HG03097 (cell line): ENCODE measurements at regions not wholly inside any gene's neighbourhood (a gene's known extent, or its start where the extent isn't known, plus 50 kb on each side); places are given as distances from the start of the nearest gene placed in this dataset.
"Not testable (repeated sequence)": the region's sequence is repeated elsewhere in the genome, so short reads cannot be mapped to it uniquely, and the experiment has no call there.

Experiments
- ATAC-seq: cut with Tn5 transposase; IDR thresholded peaks from one replicate; pipeline ENCODE4 v1.9.1; 2021; ENCODE audit not compliant: unreplicated experiment, low FRiP score

DNA sequence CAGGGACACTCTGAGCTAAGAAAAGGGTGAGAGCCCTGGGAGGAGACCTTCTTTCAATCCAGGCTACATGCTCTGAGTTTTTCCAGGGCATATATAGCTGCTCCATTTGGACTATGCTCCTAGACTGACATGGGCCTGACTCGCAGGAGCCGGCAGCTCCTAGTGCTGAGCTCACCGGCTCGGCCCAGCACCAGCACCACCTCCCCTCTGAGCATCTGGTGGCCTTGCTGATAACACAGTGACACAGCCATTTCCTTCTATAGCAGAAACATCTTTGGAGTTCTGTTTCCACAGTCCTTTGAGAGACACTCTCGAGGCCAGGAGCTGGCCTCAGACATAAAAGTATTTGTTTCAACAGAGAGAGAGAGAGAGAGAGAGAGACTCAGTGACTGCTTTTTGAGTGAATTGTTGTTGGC, 184.9 kb downstream of the TM9SF2 start:
- no peak for ATAC-seq

DNA sequence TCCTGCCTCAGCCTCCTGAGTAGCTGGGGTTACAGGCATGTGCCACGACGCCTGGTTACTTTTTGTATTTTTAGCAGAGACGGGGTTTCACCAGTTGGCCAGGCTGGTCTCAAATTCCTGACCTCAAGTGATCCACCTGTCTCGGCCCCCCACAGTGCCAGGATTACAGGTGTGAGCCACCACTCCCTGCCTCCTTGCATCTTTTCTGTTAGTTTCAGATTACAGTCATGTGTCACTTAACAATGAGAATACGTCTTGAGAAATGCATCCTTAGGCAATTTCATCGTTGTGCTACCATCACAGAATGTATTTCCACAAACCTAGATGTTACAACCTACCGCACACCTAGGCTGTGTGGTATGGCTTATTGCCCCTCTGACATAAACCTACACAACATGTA, 180.4 kb downstream of the TM9SF2 start:
- no peak for ATAC-seq

DNA sequence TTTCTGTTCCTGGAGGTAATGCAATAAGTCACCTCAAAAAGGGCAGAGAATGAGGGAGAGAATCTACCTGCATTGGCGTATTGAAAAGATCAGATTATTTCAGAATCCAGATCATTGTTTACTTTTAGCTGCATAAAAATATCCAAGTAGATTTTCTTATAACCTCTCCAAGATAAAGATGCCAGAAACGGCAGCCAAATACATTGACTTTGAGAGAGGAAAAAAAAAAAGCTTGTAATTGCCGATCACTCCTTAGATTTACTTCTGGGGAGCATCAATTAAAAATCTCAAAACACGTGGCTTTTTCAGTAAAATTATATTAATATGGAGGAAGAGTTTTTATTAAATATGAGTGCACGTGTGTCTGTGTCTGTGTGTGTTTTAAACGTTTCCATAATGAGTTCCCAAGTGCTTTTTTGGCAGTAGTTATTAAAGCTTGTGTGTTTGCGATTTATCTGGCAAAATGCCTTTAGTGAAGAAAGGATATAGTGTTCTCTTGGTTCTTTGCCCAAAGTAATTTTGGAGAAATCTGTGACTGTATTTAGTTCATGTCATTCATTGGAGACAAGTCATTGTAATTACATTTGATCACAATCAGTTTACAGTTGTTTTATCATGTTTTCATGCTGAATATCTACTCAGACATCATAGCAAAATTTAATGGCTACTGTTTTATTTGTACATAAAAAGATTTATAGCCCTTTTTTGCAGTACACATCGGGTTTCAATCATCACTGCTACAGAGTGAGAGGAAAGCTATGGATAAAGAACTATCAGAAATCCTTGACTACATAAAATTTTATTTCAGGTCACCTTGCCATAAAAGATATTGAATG, 176.1 kb downstream of the TM9SF2 start:
- ATAC-seq = no peak

DNA sequence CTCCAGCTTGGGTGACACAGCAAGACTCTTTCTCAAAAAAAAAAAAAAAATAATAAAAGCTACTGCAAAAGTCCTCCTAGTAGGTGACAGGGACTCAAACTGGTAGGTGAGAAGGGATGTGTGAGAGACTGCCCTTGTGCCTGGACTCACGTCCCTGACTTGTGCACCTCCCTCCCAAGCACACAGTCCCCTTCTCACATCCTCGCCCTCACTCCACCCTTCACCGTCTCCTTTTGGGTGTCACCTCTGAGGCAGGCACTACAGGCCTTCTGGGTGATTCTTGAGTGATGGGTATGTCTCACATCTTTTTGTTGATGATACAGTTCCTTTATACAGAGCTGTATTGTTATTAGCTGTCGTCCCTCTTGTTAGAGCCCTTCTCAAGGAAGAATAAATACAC, 170.5 kb downstream of the TM9SF2 start:
- no peak for ATAC-seq

DNA sequence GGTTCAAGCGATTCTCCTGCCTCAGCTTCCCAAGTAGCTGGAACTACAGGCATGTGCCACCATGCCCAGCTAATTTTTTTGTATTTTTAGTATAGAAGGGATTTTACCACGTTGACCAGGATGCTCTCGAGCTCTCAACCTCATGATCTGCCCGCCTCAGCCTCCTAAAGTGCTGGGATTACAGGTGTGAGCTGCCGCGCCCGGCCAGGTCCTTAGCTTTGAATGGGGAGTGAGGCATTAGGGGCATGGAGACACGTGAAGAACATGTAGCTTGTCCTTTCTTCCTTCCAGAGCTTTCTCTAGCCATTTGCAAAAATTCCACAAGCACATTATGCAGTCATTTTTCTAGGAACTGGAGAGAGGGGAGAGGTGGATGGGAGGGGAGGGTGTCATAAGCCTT, 167.8 kb downstream of the TM9SF2 start:
- ATAC-seq = not testable (repeated sequence)

DNA sequence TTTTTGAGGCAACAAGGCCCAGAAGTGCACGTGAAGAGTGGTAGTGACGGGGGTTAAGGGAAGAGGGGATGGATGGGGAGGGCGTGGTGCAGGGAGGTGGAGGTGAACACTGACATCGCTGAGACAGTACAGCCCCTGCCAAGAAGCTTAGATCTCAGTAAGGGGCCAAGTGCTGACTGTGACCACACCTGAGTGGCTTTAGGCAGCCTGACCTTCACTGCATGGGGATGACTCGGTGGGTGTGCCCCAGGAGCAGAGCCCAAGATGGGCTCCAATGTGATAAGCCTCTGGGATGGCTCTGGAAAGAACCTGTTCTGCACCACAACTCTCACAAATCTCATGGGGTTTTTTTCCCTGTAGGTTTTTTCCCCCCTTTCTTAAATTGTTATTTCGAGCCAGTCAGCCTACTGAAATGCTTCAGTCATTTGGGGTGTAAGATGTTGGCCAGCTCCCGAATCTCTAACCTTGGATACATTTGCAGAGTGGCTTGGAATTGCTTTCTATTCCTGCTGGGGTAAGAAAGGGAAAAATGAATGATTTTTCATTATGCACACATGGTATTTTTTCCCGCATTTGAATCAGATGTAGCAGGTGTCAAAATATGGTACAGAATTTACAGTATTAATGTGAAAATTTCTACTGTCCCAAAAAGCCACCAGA, 165.0 kb downstream of the TM9SF2 start:
- no peak for ATAC-seq

DNA sequence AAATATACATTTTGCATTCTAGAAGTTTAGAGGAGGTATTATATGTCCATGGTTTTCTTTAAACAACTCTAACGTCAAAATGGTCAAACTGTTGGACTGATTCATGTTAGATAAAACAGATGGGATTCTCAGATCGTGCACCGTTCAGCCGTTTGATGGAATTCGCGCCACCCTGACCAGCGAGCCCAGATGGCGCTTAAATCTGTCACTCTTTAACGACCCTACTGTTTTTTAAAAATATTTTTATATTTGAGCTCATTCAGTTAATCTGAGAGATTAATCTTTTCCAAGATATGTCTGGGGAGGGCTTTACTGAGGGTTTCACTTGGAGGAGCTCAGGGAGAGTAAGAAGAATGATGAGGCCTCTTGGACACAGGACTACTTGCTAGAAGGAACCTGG, 164.4 kb downstream of the TM9SF2 start:
- no peak for ATAC-seq

DNA sequence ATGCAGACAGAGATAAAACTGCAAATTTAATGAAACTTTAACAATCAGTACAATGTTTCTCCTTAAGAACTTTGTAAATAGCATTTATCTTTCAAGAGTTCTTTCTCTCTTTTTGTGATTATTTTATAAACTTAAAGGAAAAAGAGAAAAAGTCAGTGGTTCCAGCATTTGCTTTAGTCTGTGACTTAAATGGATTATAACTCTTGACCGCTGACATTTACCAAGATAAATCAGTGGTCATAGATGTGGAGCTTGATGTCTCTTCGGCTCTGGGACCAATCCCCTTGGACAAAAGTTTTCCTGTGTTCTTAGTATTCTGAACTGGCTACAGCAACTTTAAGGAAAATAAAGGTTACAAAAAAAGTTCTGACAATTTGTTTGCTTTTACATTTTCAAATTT, 162.6 kb downstream of the TM9SF2 start:
- no peak for ATAC-seq

DNA sequence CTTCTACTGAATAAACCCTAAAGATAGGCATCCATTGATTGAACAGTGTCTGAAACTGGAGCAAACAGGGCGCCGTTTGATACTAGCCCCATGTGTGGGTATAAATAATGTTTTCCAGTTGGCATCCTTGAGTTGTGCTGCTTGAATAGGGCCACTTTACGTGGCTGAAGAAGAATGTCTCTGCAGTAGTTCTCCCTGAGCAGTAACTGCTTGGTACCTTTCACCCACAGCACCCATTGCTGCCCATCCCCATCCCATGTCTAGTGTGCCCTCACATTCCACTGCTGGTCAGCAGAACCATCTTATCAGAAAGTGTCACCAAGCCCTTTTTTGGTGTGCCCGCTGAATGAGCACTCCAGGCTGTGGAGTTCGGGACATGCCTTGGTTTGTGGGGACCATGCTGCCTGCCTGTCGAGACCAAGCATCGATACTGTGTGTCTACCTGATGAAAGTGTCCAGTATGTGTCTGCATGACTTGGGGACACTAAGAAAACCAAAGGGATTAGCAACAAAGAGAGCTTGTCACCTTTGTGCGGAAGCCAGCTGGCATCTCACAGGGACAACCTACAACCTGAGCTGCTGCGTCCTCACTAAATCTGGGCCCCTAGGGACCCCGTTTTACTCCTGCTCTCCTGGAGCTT, 162.0 kb downstream of the TM9SF2 start:
- no peak for ATAC-seq

DNA sequence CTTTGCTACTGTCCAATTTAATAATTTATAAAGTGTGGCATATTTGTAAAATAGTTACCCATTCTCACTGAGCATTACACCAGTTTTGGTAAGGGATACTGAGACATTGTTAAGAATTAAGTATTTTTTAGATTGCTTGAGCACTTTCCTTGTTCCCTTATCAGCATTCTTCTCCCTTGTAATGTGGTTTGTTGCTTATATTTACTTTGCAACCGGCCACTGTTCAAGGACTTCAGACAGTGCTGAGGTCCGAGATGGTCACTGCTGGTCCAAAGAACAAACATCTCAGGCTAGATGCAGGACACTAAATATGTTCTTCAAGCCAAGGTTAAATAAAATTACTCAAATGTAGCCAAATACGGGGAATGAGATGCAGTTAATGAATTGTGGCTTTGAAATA, 161.4 kb downstream of the TM9SF2 start:
- no peak for ATAC-seq

DNA sequence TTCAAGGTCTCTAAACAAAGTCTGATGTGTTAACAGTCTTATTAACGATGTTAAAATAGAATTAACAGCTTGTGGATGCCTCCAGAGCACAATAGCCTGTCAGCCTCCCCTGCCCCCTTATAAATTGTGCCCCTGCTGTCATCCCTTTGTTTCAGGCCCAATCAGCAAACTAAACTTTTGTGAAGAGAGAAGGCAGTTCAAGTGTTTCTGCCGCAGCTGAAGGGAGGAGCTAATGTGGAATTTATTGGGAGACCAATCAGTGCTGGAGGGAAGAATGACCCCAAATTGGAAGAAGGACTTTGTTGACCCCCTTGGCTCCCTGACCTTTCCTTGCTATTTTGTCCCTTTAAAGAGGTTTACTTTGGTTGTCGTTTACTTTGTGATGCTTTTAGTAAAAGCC, 160.5 kb downstream of the TM9SF2 start:
- no peak for ATAC-seq

DNA sequence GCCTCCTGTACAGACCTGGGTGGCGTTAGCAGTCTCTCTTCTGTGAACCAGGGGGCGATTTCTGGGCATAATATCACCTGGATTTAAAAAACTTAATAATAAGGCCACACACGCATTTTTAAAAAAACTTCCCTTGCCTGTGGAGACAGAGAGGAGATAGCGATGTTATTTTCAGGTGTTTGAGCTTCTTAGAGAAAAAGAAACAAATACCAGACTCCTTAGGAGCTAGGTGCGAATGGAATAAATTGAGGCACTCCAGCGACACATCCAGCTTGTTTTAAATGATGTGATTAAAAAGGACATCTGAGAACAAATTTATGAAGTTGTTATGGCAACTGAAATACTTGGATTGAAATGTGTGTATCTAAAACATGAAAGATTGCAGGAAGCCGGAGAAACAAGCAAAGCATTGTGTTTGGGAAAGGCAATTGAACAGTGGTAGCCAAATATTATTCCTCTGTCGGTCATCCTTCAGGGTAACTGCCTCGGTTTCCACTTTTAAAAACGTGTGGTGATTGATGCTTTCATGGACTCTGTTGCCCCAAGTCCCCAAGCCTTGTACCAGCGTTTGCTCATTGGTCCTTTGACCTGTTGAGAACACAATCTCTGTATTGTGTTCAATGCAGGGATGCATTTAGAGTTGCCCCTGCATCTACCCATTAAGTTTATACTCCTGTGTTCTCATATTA, 158.7 kb downstream of the TM9SF2 start:
- no peak for ATAC-seq

DNA sequence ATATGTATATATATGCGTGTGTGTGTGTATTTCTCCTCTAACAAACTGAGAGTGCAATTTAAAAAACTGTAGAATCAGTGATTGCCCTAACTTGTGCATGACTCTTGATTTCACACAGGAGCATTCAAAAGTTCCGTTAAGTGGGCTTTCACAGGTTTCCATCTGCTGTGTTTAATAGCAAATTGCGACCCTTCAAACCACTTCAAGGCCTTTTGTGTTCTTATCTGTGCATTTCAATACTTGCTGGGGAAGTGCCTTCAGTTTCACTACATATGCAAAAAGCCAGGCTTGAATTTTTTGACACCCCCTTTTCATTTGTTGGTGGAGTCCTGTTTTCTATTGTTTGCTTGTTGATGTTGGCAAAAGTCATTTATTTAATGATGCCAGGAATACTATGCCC, 158.0 kb downstream of the TM9SF2 start:
- no peak for ATAC-seq

DNA sequence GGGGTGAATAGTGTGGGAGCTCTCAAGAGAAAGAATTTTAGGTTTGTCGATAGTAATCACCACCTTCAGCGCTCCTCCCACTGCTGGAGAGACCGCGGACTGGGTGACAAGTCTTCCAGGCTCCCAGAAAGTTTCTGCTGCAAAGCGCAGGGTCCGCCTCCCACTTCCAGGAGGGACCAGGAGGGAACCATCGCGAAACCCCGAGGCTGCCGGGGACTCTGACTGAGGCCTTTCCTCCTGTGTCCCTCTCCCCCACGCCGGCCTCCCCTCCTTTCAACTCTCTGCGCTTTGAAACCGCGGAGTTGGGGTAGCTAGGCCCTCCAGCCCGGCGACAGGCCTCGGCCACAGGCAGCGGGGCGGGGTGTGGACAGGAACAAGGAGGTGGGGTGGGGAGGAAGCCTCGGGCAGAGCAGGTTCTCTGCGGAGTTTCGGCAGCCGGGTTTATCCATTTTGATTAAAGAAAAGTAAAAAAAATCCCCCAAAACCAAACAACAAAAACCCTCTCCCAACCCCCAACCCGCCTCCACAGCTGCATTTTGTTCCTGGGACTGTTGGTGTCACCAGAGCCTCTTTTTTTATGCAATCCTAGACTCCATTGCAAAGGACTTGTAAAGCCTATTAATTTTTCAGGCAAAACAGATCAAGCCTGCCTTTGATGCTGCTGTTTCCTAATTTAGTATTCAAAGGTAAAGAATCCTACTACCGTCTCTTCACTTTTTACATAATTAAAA, 157.2 kb downstream of the TM9SF2 start:
- no peak for ATAC-seq

DNA sequence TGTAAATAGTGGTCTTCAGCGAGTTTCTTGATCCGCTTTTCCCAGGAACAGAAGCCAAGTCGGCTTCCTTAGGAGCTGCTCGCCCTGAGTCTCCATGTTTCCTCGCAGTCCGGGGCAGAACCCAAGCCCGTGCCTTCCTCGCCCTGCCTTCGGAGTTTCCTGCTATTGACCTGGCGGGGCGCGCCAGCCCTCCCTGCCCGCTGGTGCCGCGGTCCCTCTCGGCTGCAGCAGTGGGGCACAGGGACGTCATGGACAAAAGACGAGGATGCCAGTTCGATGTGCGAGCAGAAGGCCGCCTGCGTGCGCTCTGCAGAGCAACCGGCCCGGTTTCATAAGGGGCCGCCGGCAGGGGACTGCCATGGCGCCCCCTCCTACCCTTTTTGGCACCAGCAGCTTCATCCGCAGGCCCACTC, 156.6 kb downstream of the TM9SF2 start:
- ATAC-seq = no peak

DNA sequence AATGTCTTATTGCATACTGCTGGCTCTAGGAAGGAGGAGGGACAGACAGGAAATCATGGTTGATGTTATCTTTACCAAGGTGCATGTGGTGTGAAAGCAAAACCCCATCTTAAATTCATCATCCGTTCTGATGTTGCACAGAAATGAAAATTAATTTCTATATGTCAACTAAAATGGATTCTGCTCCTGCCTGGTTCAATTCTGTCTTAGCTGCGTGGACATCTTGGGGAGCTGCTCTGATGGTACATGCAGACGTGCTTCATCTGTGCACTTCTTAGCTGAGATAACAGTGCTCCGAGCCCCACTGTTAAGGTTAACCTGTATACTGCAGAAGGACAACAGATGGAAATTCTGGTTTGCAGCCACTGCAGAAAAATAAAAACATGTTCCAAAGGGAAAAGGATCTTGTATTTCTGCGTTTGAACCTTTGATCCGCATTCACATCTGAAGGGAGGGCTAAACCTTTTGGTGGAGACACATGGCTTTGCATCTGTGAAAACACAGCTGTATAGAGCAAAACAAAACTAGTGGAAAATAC, 155.6 kb downstream of the TM9SF2 start:
- ATAC-seq = no peak

DNA sequence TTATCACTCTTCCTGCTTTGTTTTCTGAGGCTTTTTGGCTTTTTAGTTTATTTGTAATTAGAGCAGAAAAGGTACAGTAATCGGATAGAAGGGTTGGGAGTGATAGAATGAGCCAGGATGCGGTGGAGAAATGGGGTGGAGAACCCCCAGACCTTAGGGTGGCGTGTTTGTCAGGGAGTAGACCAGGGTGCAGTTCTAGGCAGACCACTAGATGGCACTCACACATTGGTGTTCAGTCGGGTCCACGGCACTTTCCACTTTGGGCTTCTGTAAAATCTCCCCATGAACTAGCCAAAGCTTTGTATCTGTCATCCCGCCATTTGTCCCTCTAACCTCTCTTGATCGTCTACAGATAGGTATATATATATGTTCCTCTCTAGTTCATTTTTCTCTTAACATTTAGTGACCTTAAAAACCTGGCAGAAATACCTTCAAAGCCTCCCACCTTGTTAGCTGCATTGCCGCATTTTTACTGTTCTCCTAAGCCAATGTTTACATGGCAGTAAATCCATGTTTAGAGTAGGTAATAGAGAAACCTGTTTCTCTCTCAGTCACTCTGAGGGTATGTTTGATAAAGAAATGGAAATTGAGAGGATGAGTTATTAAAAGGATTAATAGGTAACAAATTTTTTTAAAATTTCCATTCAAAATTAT, 154.9 kb downstream of the TM9SF2 start:
- no peak for ATAC-seq

DNA sequence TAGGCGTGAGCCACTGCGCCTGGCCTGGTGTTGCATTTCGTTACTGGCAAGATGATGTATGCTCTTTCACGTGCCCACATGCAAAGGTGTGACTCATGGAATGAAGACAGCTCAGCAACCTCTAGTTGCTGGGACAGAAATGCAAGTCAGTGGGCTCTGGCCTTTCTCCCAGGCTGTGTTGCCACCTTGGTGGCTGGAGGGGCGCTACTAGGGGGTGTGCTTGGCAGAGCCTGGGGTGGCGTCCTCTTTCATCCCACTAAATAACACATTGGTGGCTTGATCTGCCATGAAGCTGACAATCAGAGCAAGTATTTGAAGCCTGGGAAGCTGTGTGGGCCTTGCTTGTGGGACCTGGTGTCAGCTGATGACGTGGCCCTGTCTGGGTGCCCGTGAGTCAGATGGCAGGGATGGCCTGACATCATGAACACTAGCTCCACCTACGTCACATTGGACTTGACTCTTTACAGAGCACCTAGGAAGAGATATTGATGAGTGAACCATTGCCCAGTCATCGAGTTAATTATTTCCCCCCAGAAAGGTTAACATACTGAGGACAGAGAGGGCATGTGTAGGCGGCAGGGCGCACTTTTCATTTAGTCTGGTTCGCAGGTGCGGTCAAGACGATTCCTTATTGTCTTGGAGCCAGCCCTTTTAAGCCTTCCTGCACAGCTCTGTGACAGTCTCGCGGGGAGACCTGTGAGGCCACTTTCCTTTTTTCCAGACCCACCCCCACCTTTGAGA, 154.2 kb downstream of the TM9SF2 start:
- no peak for ATAC-seq

DNA sequence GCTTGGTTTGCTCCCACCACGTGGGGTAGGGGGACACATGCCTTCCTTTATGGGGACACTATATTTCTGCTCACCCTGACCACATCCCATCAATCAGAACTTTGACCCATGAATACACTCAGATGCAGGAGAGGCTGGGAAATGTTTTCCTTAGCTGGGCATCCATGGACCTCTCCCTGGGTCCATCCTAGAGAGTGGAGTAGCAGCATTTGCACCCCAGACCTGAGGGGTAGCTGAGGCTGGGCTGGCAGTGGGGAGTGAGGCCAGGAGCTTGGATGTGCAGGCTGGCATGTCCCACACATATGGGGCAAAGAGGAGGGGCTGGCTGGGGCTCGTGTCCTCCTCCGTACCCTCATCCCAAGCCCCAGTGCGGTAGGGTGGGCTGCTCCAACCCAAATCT, 152.8 kb downstream of the TM9SF2 start:
- ATAC-seq = no peak
